Osteoblast (primary cell): ENCODE measurements at regions not wholly inside any gene's neighbourhood (a gene's known extent, or its start where the extent isn't known, plus 50 kb on each side); places are given as distances from the start of the nearest gene placed in this dataset.

ENCODE experiments used
- DNase-seq: peaks from one replicate; pipeline ENCODE4 v3.0.0; 2011; ENCODE audit warnings: low spot score, mixed read lengths; ENCODE audit not compliant: insufficient read length; ENCODE audit errors: missing footprints
- H2AFZ ChIP-seq: 2 replicates; pipeline ENCODE4 v1.6.0; 2011; ENCODE audit warnings: mild to moderate bottlenecking, low read length
- H3K27ac ChIP-seq: 2 replicates; pipeline ENCODE4 v1.5.1; 2011; ENCODE audit warnings: mild to moderate bottlenecking, low read depth, low read length, moderate library complexity
- H3K27me3 ChIP-seq: 2 replicates; pipeline ENCODE4 v1.6.0; 2012; ENCODE audit warnings: mild to moderate bottlenecking, control low read depth, inconsistent platforms, low read length, moderate library complexity; ENCODE audit not compliant: insufficient read depth
- H3K36me3 ChIP-seq: 2 replicates; pipeline ENCODE4 v1.5.1; 2011; ENCODE audit warnings: mild to moderate bottlenecking, low read length, control low read depth, moderate library complexity; ENCODE audit not compliant: insufficient read depth
- H3K4me1 ChIP-seq: 2 replicates; pipeline ENCODE4 v1.5.1; 2011; ENCODE audit warnings: mild to moderate bottlenecking, low read length, control low read depth, moderate library complexity; ENCODE audit not compliant: insufficient read depth
- H3K4me2 ChIP-seq: 2 replicates; pipeline ENCODE4 v1.6.0; 2011; ENCODE audit warnings: mild to moderate bottlenecking, low read length; ENCODE audit not compliant: insufficient read depth
- H3K4me3 ChIP-seq: fragments of 200-600 bp; sonication (generic); 3 replicates; pipeline ENCODE4 v1.5.1; 2012; ENCODE audit warnings: mild to moderate bottlenecking, low read length, inconsistent platforms; ENCODE audit not compliant: insufficient read depth
- H3K79me2 ChIP-seq: 2 replicates; pipeline ENCODE4 v1.6.0; 2012; ENCODE audit warnings: mild to moderate bottlenecking, low read length, control low read depth, inconsistent platforms; ENCODE audit not compliant: insufficient read depth
- H3K9me3 ChIP-seq: 2 replicates; pipeline ENCODE4 v1.5.1; 2011; ENCODE audit warnings: low read depth, low read length, control low read depth
- H4K20me1 ChIP-seq: 2 replicates; pipeline ENCODE4 v1.6.0; 2012; ENCODE audit warnings: mild to moderate bottlenecking, low read length, control low read depth; ENCODE audit not compliant: insufficient read depth
- TF ChIP-seq, protein P1 (sequence below): IDR thresholded peaks from 2 replicates; pipeline ENCODE4 v1.5.1; 2011; ENCODE audit warnings: mild to moderate bottlenecking, low read depth, low read length, moderate library complexity; ENCODE audit errors: extremely low read depth

DNA sequence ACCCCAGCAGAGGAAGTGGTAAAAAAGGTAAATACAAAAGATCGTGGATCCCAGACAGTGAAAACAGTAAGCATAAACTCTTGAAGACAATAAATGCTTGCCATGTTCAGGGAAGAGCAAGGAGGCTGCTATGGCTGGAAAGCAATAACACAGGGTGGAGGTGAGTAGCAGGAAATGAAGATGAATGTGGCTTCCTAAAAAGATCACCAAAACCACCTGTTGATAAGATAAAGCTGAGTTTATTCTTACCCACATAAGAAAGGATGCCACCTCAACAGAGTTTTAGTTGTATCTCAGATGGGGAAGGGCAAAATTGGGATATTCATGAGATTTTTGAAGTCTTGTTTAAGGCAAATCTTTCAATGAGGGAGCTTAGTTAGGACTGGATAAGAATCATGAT, 273.3 kb downstream of the MSX2 start:
- H3K79me2 ChIP-seq, result no peaks in the 10 kb centered on the region
- no peaks in the 10 kb centered on the region for H4K20me1 ChIP-seq
- TF ChIP-seq, protein P1, sequence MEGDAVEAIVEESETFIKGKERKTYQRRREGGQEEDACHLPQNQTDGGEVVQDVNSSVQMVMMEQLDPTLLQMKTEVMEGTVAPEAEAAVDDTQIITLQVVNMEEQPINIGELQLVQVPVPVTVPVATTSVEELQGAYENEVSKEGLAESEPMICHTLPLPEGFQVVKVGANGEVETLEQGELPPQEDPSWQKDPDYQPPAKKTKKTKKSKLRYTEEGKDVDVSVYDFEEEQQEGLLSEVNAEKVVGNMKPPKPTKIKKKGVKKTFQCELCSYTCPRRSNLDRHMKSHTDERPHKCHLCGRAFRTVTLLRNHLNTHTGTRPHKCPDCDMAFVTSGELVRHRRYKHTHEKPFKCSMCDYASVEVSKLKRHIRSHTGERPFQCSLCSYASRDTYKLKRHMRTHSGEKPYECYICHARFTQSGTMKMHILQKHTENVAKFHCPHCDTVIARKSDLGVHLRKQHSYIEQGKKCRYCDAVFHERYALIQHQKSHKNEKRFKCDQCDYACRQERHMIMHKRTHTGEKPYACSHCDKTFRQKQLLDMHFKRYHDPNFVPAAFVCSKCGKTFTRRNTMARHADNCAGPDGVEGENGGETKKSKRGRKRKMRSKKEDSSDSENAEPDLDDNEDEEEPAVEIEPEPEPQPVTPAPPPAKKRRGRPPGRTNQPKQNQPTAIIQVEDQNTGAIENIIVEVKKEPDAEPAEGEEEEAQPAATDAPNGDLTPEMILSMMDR, result no peak
- no peak overlapping the region for H2AFZ ChIP-seq
- no peaks in the 10 kb centered on the region for H3K36me3 ChIP-seq
- no peak overlapping the region for H3K4me2 ChIP-seq
- no peaks in the 10 kb centered on the region for H3K9me3 ChIP-seq
- H3K27ac ChIP-seq, result no peak overlapping the region
- H3K4me3 ChIP-seq, result no peak overlapping the region
- H3K4me1 ChIP-seq, result no peaks in the 10 kb centered on the region
- no peaks in the 10 kb centered on the region for H3K27me3 ChIP-seq
- no peak for DNase-seq

- H2AFZ ChIP-seq, result no peak overlapping the region
- H3K4me3 ChIP-seq, result no peak overlapping the region
- H3K36me3 ChIP-seq, result no peaks in the 10 kb centered on the region
- H4K20me1 ChIP-seq, result no peaks in the 10 kb centered on the region
- H3K27me3 ChIP-seq, result no peaks in the 10 kb centered on the region
- no peaks in the 10 kb centered on the region for H3K9me3 ChIP-seq
- TF ChIP-seq, protein P1, result no peak
- H3K27ac ChIP-seq, result no peak overlapping the region
- no peak for DNase-seq
- no peak overlapping the region for H3K4me2 ChIP-seq
- H3K79me2 ChIP-seq, result no peaks in the 10 kb centered on the region
- no peaks in the 10 kb centered on the region for H3K4me1 ChIP-seq
Measured at GRCh38 chr5:174996941-174997340, 272.6 kb downstream of the MSX2 start.

- Histone ChIP-seq H3K79me2 (no peaks in the 10 kb centered on the region), H3K4me1 (no peaks in the 10 kb centered on the region), H3K4me2 (no peak overlapping the region), H3K9me3 (no peaks in the 10 kb centered on the region), H3K4me3 (no peak overlapping the region), H3K27me3 (no peaks in the 10 kb centered on the region), H2AFZ (no peak overlapping the region), H3K27ac (no peak overlapping the region), H4K20me1 (no peaks in the 10 kb centered on the region), H3K36me3 (no peaks in the 10 kb centered on the region)
- TF ChIP-seq, protein P1, result no peak
- DNase-seq, result no peak
Measured at GRCh38 chr5:174995827-174996226, 271.4 kb downstream of the MSX2 start.

GRCh38 chr5:174991847-174992246, 267.5 kb downstream of the MSX2 start:
- H3K27me3 ChIP-seq, result no peaks in the 10 kb centered on the region
- H3K9me3 ChIP-seq, result no peaks in the 10 kb centered on the region
- H3K4me2 ChIP-seq, result no peak overlapping the region

More at GRCh38 chr5:174991847-174992246, 267.5 kb downstream of the MSX2 start:
- no peaks in the 10 kb centered on the region for H4K20me1 ChIP-seq
- H2AFZ ChIP-seq, result no peak overlapping the region
- no peaks in the 10 kb centered on the region for H3K36me3 ChIP-seq
- no peak for DNase-seq
- no peaks in the 10 kb centered on the region for H3K79me2 ChIP-seq
- H3K4me1 ChIP-seq, result no peaks in the 10 kb centered on the region
- TF ChIP-seq, protein P1, result no peak
- no peak overlapping the region for H3K27ac ChIP-seq
- H3K4me3 ChIP-seq, result no peak overlapping the region
